GM19372 (cell line): ENCODE measurements at regions not wholly inside any gene's neighbourhood (a gene's known extent, or its start where the extent isn't known, plus 50 kb on each side); places are given as distances from the start of the nearest gene placed in this dataset.
"Not testable (repeated sequence)": the region's sequence is repeated elsewhere in the genome, so short reads cannot be mapped to it uniquely, and the experiment has no call there.

Experiments
- ATAC-seq: cut with Tn5 transposase; IDR thresholded peaks from one replicate; pipeline ENCODE4 v1.9.1; 2021; ENCODE audit warnings: mild to moderate bottlenecking, low read depth, moderate library complexity; ENCODE audit not compliant: unreplicated experiment

- no peak for ATAC-seq
These were observed 992.6 kb downstream of the PCDH9 start for GRCh38 chr13:66237411-66238062.

GRCh38 chr13:66234159-66234558 lies 996.0 kb downstream of the PCDH9 start:
- ATAC-seq = no peak

GRCh38 chr13:66231958-66232357 lies 998.2 kb downstream of the PCDH9 start:
- ATAC-seq = not testable (repeated sequence)

- no peak for ATAC-seq
These were observed 1005.1 kb downstream of the PCDH9 start for GRCh38 chr13:66225072-66225471.

GRCh38 chr13:66224663-66225062 lies 1005.5 kb downstream of the PCDH9 start:
- no peak for ATAC-seq

- ATAC-seq = no peak
These were observed 1007.2 kb downstream of the PCDH9 start for GRCh38 chr13:66222926-66223325.

- no peak for ATAC-seq
These were observed 1008.0 kb downstream of the PCDH9 start for GRCh38 chr13:66222127-66222526.

GRCh38 chr13:66219506-66219905 lies 1010.6 kb downstream of the PCDH9 start:
- ATAC-seq = no peak

- ATAC-seq = no peak
These were observed 1011.6 kb downstream of the PCDH9 start for GRCh38 chr13:66218583-66218982.

- ATAC-seq = no peak
These were observed 1013.4 kb downstream of the PCDH9 start for GRCh38 chr13:66216728-66217127.

- no peak for ATAC-seq
These were observed 1015.7 kb downstream of the PCDH9 start for GRCh38 chr13:66214467-66214866.

- ATAC-seq = peak; percentile 57
These were observed 1017.6 kb downstream of the PCDH9 start for GRCh38 chr13:66212511-66212910.

- ATAC-seq = no peak
These were observed 1019.5 kb downstream of the PCDH9 start for GRCh38 chr13:66210677-66211076.

GRCh38 chr13:66208589-66208988 lies 1021.5 kb downstream of the PCDH9 start:
- ATAC-seq = no peak

GRCh38 chr13:66207610-66208009 lies 1022.5 kb downstream of the PCDH9 start:
- no peak for ATAC-seq

GRCh38 chr13:66205807-66206206 lies 1024.3 kb downstream of the PCDH9 start:
- ATAC-seq = no peak

GRCh38 chr13:66200555-66200954 lies 1029.6 kb downstream of the PCDH9 start:
- no peak for ATAC-seq

GRCh38 chr13:66195238-66195637 lies 1034.9 kb downstream of the PCDH9 start:
- ATAC-seq = no peak

GRCh38 chr13:66189986-66190385 lies 1040.2 kb downstream of the PCDH9 start:
- ATAC-seq = no peak

- no peak for ATAC-seq
These were observed 1049.3 kb downstream of the PCDH9 start for GRCh38 chr13:66180836-66181235.

- ATAC-seq = no peak
These were observed 1058.2 kb downstream of the PCDH9 start for GRCh38 chr13:66171920-66172319.

GRCh38 chr13:66162470-66162869 lies 1067.7 kb downstream of the PCDH9 start:
- no peak for ATAC-seq

GRCh38 chr13:66159511-66159910 lies 1070.6 kb downstream of the PCDH9 start:
- ATAC-seq = no peak
